Lower leg skin (tissue), 4 donors: ENCODE measurements at regions not wholly inside any gene's neighbourhood (a gene's known extent, or its start where the extent isn't known, plus 50 kb on each side); places are given as distances from the start of the nearest gene placed in this dataset.
"Not testable (repeated sequence)": the region's sequence is repeated elsewhere in the genome, so short reads cannot be mapped to it uniquely, and the experiment has no call there.

ENCODE experiments used
- DNase-seq, 2 donors: peaks; one replicate each; pipeline ENCODE4 v3.0.0-alpha.2; 2019; ENCODE audit warnings: low spot score in 2 of 2
- H3K4me3 ChIP-seq: fragments of 200-600 bp; sonication (generic); 2 replicates; pipeline ENCODE4 v1.5.1; 2017; ENCODE audit warnings: mild to moderate bottlenecking, low read depth; ENCODE audit not compliant: poor library complexity, severe bottlenecking
- CTCF ChIP-seq, 3 donors: fragments of 450-650 bp; IDR thresholded peaks; one replicate each; pipeline ENCODE4 v1.5.1; 2016; ENCODE audit warnings: antibody characterized with exemption in 3 of 3, mild to moderate bottlenecking in 3 of 3, moderate library complexity in 2 of 3
- POLR2A ChIP-seq, 2 donors: fragments of 450-650 bp; IDR thresholded peaks; one replicate each; pipeline ENCODE4 v1.6.1; 2016 to 2017; ENCODE audit warnings: antibody characterized with exemption in 2 of 2, mild to moderate bottlenecking in 1 of 2, moderate library complexity in 1 of 2
- WGBS, 2 donors: methylation state at CpG; one replicate each; pipeline ENCODE4 v1.1.5; 2018; 5-methylcytosine and 5-hydroxymethylcytosine counted together
- intact Hi-C: fragments of 100-400 bp; cut with DNase I; formaldehyde crosslinking; loops from one replicate; pipeline ENCODE4 v1.15.0; 2023; ENCODE audit warnings: low total_unique reads

GRCh38 chr5:30498972-30499371, 694.5 kb upstream of the CDH6 start:
- H3K4me3 ChIP-seq, result no peak overlapping the region
- intact Hi-C loops, result no loop called here
- no peak for DNase-seq
- no peak for TF ChIP-seq CTCF (IDR thresholded peaks at IDR 0.05)
- no peak for TF ChIP-seq POLR2A (IDR thresholded peaks at IDR 0.05)
- 0 to 29% methylated on average over 1 of the region's 1 CpG for WGBS, 2 donors

DNA sequence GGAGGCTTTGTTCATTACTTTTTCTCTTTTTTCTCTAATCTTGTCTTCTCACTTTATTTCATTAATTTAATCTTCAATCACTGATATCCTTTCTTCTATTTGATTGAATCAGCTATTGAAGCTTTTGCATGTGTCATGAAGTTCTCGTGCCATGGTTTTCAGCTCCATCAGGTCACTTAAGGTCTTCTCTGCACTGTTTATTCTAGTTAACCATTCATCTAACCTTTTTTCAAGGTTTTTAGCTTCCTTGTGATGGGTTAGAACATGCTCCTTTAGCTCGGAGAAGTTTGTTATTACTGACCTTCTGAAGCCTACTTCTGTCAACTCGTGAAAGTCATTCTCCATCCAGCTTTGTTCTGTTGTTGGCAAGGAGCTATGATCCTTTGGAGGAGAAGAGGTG, 695.0 kb upstream of the CDH6 start:
- DNase-seq, intact Hi-C loops, H3K4me3 ChIP-seq: not testable (repeated sequence)
- WGBS, 2 donors, result 84 to 86% methylated on average over 3 of the region's 3 CpGs

DNA sequence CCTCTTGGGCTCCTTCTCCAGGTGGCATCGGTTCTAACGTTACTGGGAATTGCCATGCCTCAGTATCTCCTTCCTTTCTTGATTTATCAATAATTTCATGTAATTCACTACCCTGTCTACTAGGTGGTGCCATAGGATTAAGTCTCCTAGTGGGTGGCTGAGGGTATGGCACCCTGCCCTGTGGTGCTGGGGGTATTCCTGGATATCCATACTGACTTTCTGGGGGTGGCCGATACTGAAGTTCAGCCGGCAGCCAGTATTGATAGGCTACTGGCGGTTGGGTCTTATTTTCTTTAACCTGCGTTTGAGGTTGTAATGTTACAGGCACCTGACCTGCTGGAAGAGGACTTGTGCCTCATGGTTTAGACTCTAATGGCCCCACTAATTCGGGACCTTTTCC, 699.4 kb upstream of the CDH6 start:
- DNase-seq, intact Hi-C loops, H3K4me3 ChIP-seq: not testable (repeated sequence)
- 85 to 90% methylated on average over 5 of the region's 7 CpGs for WGBS, 2 donors

GRCh38 chr5:30479104-30479503, 714.4 kb upstream of the CDH6 start:
- intact Hi-C loops, result no loop called here
- H3K4me3 ChIP-seq, result no peak overlapping the region
- no peak for DNase-seq
- TF ChIP-seq POLR2A (IDR thresholded peaks at IDR 0.05), result no peak

- TF ChIP-seq CTCF (IDR thresholded peaks at IDR 0.05), result no peak
- TF ChIP-seq POLR2A (IDR thresholded peaks at IDR 0.05), result no peak
- no peak overlapping the region for H3K4me3 ChIP-seq
- 44 to 79% methylated on average over 3 to 4 of the region's 4 CpGs for WGBS, 2 donors
- DNase-seq, result no peak
- intact Hi-C loops, result no loop called here
These were observed 718.1 kb upstream of the CDH6 start for GRCh38 chr5:30475429-30475828.

DNA sequence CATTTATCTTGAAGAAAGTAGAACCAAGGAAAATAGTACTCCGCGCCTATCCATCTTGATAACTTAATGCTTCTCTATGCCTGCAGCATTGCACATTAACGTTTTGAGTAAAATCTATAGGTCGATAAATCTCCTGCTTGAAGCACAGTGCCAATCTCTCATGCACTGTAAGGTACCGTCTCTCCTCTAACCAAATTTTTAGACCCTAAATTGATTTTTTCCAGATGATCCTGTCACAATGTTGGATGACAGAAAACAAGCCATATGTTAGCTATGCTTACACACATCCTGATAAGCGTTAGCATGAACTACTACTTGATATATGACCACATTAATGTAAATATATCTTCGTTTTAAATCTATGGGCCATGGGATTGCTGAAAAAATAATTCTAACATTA, 723.8 kb upstream of the CDH6 start:
- H3K4me3 ChIP-seq, result no peak overlapping the region
- TF ChIP-seq POLR2A (IDR thresholded peaks at IDR 0.05) (no peak), CTCF (IDR thresholded peaks at IDR 0.05) (no peak)
- intact Hi-C loops, result no loop called here
- WGBS, 2 donors, result 78 to 81% methylated on average over 7 of the region's 7 CpGs
- no peak for DNase-seq

DNA sequence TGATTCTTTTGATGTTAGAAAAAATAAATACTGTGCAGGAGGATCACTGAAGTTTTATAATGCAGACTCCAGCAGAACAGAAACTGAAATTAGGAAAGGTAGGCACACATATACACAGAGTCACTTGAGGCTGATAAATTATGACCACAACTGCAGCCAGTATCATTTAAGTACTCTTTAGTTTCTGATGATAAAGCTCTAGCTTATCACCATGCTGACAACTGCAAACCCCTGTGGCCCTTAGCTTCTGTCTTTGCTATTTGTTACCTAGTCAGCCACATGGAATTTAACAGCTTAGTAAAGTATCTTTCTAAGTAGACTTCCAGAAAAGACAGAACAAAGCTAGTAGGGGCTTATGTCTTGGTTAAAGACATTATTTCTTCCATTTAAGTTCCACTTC, 734.8 kb upstream of the CDH6 start:
- DNase-seq, result no peak

DNA sequence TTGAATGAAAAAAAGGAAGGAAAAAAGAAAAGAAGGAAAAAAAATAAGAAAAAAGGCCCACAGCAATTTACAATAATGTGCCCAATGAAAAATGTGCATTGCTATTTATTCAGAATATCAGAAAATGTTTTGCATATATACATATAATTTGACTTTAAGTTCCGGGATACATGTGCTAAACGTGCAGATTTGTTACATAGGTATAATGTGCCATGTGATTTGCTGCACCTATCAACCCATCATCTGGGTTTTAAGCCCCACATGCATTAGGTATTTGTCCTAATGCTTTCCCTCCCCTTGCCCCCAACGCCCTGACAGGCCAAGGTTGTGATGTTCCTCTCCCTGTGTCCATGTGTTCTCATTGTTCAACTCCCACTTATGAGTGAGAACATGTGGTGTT, 738.0 kb upstream of the CDH6 start:
- H3K4me3 ChIP-seq, DNase-seq, intact Hi-C loops: not testable (repeated sequence)
- WGBS, 2 donors, result 79 to 82% methylated on average over 3 of the region's 3 CpGs

More for the DNA sequence above, 734.8 kb upstream of the CDH6 start:
- intact Hi-C loops, result no loop called here
- H3K4me3 ChIP-seq, result no peak overlapping the region
- no peak for TF ChIP-seq POLR2A (IDR thresholded peaks at IDR 0.05)
- no peak for TF ChIP-seq CTCF (IDR thresholded peaks at IDR 0.05)
